ENCODE measurements at regions not wholly inside any gene's neighbourhood (a gene's known extent, or its start where the extent isn't known, plus 50 kb on each side); places are given as distances from the start of the nearest gene placed in this dataset.
"Not testable (repeated sequence)": the region's sequence is repeated elsewhere in the genome, so short reads cannot be mapped to it uniquely, and the experiment has no call there.

- DNase-seq: no peak
Measured at GRCh38 chr4:104549736-104550135, 55.0 kb upstream of the CXXC4 start.

- DNase-seq: no peak
Measured at GRCh38 chr4:104559502-104559901, 64.8 kb upstream of the CXXC4 start.

DNA sequence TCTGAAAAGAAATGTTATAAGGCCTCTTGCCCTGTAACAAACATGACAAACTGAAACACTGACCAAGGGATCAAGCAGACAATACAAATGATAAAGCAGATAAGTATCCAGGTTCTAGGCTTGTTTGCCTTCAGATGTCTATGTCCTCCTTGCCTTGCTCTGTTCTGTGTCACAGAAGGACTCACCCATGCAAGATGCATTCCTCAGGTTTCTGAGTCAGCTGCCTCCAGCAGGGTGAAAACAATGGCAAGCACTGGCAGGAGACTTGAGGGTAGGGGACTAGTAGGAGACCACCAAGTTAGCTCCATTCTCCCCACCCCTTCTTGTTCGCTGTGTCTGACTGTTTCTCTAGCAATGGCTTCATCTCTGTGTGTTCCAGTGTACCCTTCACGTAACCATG, 76.6 kb upstream of the CXXC4 start:
- DNase-seq: no peak

DNA sequence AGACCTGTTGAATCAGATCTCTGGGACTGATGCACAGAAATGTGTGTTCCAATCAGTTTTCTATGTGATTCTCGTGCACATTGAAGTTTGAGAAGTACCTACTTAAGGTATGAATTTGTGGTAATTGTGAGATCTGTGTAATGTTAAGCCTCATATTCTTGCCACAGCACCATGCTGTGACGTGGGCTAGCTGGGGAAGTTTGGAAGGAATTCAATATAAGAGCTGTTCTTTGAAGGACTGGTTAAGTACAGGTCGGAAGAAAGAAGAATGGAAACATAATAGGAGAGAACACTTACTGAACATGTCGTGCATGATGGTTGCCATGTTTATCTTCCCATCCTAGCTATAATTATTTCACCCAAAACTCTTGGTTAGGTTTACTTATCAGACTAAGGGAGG, 79.7 kb upstream of the CXXC4 start:
- no peak for DNase-seq

DNA sequence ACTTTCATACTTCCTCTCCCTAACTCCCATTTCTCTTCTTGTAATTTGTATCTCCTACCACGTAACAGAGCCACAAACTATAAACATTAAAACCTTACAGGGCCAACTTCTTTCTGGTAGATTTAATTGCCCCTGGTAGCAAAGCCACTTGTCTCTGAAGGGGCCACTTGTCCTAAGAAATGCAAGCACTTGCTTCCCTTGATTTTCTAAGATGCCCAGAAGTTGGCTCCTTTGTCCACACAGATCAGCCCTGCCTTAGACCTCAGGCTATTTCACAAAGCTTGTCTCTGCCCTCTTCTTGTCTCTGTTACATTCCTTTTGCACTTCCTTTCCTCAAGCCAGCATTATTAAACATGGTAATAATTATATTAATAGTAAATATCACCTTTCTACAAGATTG, 80.6 kb upstream of the CXXC4 start:
- no peak for DNase-seq

- no peak for DNase-seq
Measured at GRCh38 chr4:104577405-104577804, 82.7 kb upstream of the CXXC4 start.

DNA sequence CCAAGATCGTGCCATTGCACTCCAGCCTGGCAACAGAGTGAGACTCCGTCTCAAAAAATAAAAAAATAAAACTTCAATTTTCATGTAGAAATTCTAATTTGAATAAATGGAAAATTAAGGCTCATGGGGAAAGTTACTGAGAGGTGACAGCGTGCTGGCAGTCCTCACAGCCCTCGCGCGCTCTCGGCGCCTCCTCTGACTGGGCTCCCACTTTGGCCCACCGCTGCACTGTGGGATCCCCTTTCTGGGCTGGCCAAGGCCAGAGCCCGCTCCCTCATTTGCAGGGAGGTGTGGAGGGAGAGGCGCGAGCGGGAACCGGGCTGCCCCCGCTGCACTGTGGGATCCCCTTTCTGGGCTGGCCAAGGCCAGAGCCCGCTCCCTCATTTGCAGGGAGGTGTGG, 86.8 kb upstream of the CXXC4 start:
- DNase-seq: not testable (repeated sequence)

GRCh38 chr4:104582056-104582455, 87.4 kb upstream of the CXXC4 start:
- not testable (repeated sequence) for DNase-seq

- DNase-seq: peak; percentile 50
Measured at GRCh38 chr4:104589264-104589868, 94.7 kb upstream of the CXXC4 start.

- peak; percentile 87 for DNase-seq
Measured at GRCh38 chr4:104591510-104591911, 96.8 kb upstream of the CXXC4 start.

DNA sequence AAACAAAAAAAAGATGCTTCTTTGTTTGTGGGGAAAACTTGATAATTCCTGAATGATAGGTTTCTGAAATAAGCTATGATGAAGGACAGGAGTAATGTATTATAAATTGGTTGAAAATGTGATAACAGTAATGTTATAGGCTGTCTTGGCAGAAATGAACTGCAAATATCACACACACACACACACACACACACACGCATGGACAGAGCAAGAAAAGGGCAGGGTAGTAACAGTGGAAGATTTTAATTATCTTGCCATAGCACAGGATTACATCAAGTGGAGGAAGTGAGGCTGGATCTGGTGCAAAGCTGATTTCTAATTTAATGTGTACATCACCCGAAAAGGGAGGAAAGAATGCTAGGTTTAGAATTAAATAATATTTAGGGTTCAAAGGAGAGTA, 97.5 kb upstream of the CXXC4 start:
- DNase-seq: peak; percentile 17

GRCh38 chr4:104593019-104593418, 98.3 kb upstream of the CXXC4 start:
- no peak for DNase-seq

- no peak for DNase-seq
Measured at GRCh38 chr4:104596189-104596588, 101.5 kb upstream of the CXXC4 start.

DNA sequence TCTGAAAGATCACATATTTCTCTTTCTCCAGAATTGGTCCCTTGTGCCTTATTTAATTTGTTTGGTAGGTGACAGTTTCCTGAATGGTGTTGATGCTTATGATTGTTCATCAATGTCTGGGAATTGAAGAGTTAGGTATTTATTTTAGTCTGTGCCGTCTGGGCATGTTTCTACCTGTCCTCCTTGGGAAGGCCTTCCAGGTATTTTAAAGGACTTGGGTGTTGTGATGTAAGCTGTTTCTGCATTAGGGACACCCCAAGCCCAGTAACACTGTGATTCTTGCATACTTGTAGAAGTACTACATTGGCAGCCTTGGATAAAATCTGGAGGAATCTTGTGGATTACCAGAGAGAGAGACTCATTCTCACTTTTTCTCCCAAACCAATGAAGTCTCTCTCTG, 120.8 kb upstream of the CXXC4 start:
- DNase-seq: no peak

GRCh38 chr4:104615926-104616325, 121.2 kb upstream of the CXXC4 start:
- no peak for DNase-seq

- DNase-seq: no peak
Measured at GRCh38 chr4:104616401-104616820, 121.7 kb upstream of the CXXC4 start.

- no peak for DNase-seq
Measured at GRCh38 chr4:104625706-104626105, 131.0 kb upstream of the CXXC4 start.

- no peak for DNase-seq
Measured at GRCh38 chr4:104629601-104630000, 134.9 kb upstream of the CXXC4 start.

GRCh38 chr4:104630272-104630671, 135.6 kb upstream of the CXXC4 start:
- DNase-seq: no peak

GRCh38 chr4:104631000-104631399, 136.3 kb upstream of the CXXC4 start:
- no peak for DNase-seq

- DNase-seq: peak; percentile 77
Measured at GRCh38 chr4:104641418-104641817, 146.7 kb upstream of the CXXC4 start.

GRCh38 chr4:104642521-104642920, 147.8 kb upstream of the CXXC4 start:
- no peak for DNase-seq

DNA sequence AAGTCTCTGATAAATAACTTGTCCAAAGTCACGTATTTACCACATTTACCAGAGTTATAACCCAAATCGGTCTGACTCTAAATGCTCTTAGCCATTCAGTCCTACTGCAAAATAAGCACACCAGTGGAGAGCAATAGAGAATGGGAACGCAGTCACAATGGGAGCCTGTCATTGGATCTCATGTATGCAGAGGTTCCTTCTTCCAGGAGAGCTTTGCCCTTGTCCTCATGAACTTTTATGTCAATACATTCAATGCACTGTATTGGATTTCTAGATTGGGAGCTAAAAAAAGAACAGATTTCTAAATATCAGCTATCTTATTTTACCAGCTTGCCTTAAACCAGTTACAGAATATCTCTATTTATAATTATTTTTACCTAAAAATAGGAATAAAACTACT, 149.1 kb upstream of the CXXC4 start:
- DNase-seq: no peak

- no peak for DNase-seq
Measured at GRCh38 chr4:104649631-104650030, 154.9 kb upstream of the CXXC4 start.

GRCh38 chr4:104662269-104662668, 167.6 kb upstream of the CXXC4 start:
- not testable (repeated sequence) for DNase-seq

- peak; percentile 80 for DNase-seq
Measured at GRCh38 chr4:104677116-104677515, 182.4 kb upstream of the CXXC4 start.
